NCI-H146 (cell line): ENCODE measurements at regions not wholly inside any gene's neighbourhood (a gene's known extent, or its start where the extent isn't known, plus 50 kb on each side); places are given as distances from the start of the nearest gene placed in this dataset.

ENCODE experiments used
- DNase-seq: peaks from one replicate; lab custom pipeline; 2025; lab: John Stamatoyannopoulos, UW

DNA sequence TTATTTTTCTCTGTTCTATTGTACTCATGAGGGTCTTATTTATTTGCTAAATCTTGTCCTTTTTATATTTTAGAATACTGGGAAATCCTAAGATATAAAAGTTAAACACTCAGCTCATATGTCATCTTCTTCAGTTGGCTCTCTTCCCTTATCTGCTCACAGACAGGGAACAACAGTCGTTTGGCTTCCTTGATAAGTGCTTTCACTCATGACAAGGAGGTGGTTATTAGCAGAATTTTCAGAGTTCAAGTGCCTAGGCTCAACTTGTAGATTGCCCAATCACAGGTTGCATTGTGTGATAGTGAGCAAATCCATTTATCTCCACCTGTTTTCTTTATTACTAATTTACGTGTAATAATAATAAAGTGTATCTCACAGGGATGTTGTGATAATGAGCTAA is 620.3 kb upstream of the PCDH20 start:
- DNase-seq: peak; percentile 52

GRCh38 chr13:62033934-62034333 is 618.3 kb upstream of the PCDH20 start:
- DNase-seq: no peak

GRCh38 chr13:62022369-62022768 is 606.7 kb upstream of the PCDH20 start:
- no peak for DNase-seq

GRCh38 chr13:62019858-62020257 is 604.2 kb upstream of the PCDH20 start:
- DNase-seq: no peak

GRCh38 chr13:62014299-62014698 is 598.6 kb upstream of the PCDH20 start:
- DNase-seq: peak; percentile 75

DNA sequence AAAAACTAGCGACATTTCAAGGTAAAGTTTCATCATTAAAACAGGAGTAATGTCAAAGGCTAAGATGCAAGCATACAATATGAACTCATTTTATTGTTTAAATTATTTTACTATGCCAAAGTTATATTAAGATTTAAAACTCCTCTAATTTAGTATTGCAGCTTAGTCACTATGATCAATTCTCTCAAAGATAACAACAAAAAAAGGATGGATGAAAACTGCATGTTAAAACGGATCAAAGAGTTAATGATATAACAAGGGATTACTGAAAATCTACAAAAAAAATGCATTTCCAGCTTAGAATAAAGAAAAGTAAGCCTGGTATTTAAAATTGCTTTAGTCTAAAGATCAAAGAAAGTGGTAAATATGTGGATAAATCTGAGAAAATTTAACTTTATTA is 587.8 kb upstream of the PCDH20 start:
- no peak for DNase-seq

DNA sequence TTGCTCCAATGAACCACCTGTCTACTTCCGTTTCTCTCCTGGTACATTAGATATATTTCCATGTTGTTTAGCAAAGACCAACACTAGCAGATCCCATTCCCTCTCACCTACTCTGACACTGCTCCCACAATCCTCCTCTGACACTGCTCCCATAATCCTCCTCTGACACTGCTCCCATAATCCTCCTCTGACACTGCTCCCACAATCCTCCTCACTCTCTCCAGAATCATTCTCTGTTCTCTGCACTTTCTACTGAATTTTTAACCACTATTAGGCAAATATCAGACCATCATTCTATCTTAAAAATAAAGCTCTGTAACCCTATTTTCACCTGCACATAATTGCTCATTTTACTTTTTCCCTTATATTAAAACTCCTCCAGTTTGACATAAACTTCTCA is 578.5 kb upstream of the PCDH20 start:
- no peak for DNase-seq

GRCh38 chr13:61989978-61990377 is 574.3 kb upstream of the PCDH20 start:
- no peak for DNase-seq

- DNase-seq: no peak
Measured at GRCh38 chr13:61988810-61989209, 573.2 kb upstream of the PCDH20 start.

DNA sequence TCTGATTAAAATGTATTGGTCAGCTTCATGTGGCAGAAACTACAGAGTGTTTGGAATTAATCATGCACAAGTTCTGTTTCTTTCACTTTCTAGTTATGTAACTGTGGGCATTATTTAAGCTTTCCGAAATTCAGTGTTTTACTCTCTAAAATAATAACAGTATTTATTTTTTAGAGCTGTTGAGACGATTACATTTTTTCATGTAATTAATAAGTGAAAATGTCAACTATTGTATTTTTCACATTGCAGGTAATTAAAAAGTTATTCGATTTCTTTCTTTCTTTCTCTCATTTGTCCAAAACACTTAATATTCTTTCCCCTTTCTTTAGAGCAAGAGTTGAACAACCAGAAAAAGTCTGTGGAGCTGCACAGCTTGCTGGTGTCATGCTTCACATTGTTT is 559.4 kb upstream of the PCDH20 start:
- DNase-seq: no peak

GRCh38 chr13:61965756-61966155 is 550.1 kb upstream of the PCDH20 start:
- DNase-seq: no peak

GRCh38 chr13:61960981-61961380 is 545.3 kb upstream of the PCDH20 start:
- no peak for DNase-seq

- DNase-seq: peak; percentile 52
Measured at GRCh38 chr13:61954092-61954491, 538.4 kb upstream of the PCDH20 start.

GRCh38 chr13:61950828-61951227 is 535.2 kb upstream of the PCDH20 start:
- no peak for DNase-seq

- DNase-seq: no peak
Measured at GRCh38 chr13:61944329-61944929, 528.8 kb upstream of the PCDH20 start.

DNA sequence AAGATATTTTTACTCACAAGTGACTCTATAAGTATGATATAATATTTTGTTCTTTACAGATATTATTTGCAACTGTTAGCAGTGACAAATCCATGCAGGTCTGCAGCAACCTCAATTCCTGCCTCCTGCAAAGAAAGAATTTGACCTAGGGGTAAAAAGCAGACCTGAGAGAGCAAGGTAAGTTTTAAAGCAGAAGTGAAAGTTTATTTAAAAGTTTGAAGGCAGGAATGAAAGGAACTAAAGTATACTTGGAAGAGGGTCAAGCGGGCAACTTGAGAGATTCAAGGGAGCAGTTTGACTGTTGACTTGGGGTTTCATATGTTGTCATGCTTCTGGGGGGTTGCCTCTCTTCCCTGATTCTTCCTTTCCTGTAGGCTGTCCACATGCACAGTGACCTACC is 520.1 kb upstream of the PCDH20 start:
- DNase-seq: no peak

DNA sequence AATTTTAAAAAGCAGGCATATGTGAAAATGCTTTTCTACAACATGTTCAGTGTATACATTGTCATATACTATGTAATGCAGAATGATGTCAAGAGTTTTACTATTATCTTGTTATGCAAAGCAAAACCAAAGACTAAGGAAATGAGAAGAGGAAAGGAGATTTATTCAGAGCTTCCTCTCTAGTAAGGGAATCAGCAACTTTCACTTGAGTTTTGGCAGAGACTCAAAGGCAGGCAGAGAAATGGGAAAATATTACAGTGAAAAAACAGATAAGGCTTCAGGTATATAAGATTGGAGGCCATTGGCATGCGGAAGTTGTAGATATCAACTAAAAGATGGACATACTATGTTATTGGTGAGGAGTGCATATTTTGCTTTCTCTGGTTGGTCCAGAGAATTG is 512.0 kb upstream of the PCDH20 start:
- no peak for DNase-seq

DNA sequence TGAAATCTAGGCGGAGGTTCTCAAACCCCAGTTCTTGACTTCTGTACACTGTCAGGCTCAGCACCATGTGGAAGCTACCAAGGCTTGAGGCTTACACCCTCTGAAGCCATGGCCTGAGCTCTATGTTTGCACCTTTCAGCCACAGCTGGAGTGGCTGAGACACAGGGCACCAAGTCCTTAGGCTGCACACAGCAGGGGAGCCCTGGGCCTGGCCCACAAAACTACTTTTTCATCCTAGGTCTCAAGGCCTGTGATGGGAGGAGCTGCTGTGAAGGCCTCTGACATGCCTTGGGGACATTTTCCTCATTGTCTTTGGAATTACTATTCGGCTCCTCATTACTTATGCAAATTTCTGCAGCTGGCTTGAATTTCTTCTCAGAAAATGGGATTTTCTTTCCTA is 503.2 kb upstream of the PCDH20 start:
- DNase-seq: no peak

DNA sequence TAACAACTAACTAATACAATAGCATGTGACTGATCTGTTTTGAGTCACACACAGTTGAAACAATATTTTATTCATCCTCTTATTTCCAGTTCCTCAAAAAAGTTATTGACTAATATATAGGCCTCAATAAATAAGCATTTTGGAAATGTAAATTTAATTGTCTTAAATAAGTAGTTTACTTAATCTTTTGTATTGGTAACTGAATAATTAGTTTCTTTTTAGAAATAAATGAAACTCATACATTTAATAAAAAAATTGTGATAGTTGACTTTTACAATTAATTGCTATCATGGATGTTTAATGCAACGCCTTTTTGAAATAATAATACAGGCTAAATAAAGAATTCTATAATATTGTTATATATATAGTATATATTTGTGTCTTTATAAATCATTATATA is 500.8 kb upstream of the PCDH20 start:
- DNase-seq: no peak

- DNase-seq: no peak
Measured at GRCh38 chr13:61913183-61913582, 497.5 kb upstream of the PCDH20 start.

- no peak for DNase-seq
Measured at GRCh38 chr13:61908906-61909615, 493.4 kb upstream of the PCDH20 start.

GRCh38 chr13:61905054-61905453 is 489.4 kb upstream of the PCDH20 start:
- no peak for DNase-seq

DNA sequence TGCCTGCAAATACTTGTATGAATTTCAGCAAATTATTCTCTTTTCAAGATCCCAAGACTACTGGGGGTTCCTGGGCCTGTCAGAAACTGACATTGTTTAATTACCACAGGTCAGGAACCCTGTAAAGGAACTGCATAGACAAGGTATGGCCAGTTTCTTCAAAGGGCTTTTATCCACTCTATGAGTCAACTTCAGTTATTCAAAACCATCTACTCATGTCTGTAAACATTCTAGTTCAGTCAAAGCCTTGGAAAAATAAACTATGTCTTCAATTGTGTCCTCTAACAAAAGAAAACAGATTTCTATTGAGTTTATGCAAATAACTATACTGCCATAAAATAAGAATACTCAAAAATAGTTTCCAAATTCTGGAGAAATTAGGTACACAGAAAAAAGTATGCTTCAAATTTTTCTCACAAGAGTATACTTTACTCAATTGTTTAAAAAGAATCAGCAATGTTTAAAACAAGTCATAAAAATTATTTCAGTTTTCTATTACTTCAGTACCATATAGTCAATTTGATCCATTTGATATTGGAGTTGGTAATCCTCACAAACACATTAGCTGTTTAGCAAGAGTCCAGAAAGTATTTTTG is 486.4 kb upstream of the PCDH20 start:
- DNase-seq: no peak

GRCh38 chr13:61900033-61900432 is 484.4 kb upstream of the PCDH20 start:
- DNase-seq: no peak
